Left lung (tissue), 4 donors: ENCODE measurements at regions not wholly inside any gene's neighbourhood (a gene's known extent, or its start where the extent isn't known, plus 50 kb on each side); places are given as distances from the start of the nearest gene placed in this dataset.

ENCODE experiments used
- ATAC-seq: fragments of 200-7000 bp; cut with Tn5 transposase; one replicate; pipeline ENCODE4 v1.9.1; 2020; ENCODE audit warnings: moderate library complexity
- DNase-seq, 4 donors: peaks; one replicate each; pipeline ENCODE4 v3.0.0-alpha.2; 2013 to 2020
- H3K27ac ChIP-seq, 2 donors: fragments of 200-600 bp; sonication (generic) in 1 of 2; one replicate each; pipeline versions ENCODE4 v1.5.0 to v1.8.0; 2020 to 2021
- H3K27me3 ChIP-seq, 2 donors: fragments of 200-600 bp; sonication (generic) in 1 of 2; one replicate each; pipeline versions ENCODE4 v1.5.0 to v1.8.0; 2020 to 2021
- H3K36me3 ChIP-seq, 2 donors: fragments of 200-600 bp; sonication (generic) in 1 of 2; one replicate each; pipeline versions ENCODE4 v1.5.0 to v1.8.0; 2020 to 2021
- H3K4me1 ChIP-seq, 2 donors: fragments of 200-600 bp; one replicate each; pipeline ENCODE4 v1.8.0; 2021
- H3K4me3 ChIP-seq, 2 donors: fragments of 200-600 bp; sonication (generic) in 1 of 2; one replicate each; pipeline versions ENCODE4 v1.5.0 to v1.8.0; 2020 to 2021; ENCODE audit warnings: mild to moderate bottlenecking in 1 of 2
- H3K9me3 ChIP-seq, 2 donors: fragments of 200-600 bp; sonication (generic) in 1 of 2; one replicate each; pipeline versions ENCODE4 v1.5.0 to v1.8.0; 2020 to 2021
- intact Hi-C, 2 donors: fragments of 100-400 bp; cut with DNase I; formaldehyde crosslinking; loops; one replicate each; pipeline versions ENCODE4 v1.11.2 to v1.14.2; 2022
- TF ChIP-seq, protein P1 (sequence below), 2 donors: fragments of 200-600 bp; sonication (generic) in 1 of 2; IDR thresholded peaks; one replicate each; pipeline versions ENCODE4 v1.5.0 to v1.8.0; 2021; ENCODE audit warnings: antibody characterized with exemption in 2 of 2
- donor health status: DM: no; HTN: yes; CAD: no.
- donor health status: DM: no; HTN: no; CAD: no.

DNA sequence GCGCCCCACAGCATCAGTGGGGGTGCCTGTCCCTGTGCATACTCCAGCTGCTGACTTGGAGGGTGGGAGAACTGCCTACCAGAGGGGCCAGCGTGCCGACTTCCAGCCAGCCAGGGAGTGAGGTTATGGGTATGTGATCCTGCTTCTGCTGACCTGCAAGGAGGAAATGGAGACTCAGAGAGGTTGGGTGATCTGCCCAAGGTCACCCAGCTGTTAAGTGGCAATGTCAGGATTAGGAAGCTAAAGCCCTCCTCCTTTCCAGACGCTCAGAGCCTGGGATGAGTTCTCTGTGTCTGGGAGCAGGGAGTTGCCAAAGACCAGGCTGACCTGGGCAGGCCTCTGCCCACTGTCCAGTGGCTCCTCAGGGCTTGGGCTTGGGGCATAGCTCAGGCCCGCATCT, 169.6 kb downstream of the GLI2 start:
- ATAC-seq: no peak
- TF ChIP-seq, protein P1, sequence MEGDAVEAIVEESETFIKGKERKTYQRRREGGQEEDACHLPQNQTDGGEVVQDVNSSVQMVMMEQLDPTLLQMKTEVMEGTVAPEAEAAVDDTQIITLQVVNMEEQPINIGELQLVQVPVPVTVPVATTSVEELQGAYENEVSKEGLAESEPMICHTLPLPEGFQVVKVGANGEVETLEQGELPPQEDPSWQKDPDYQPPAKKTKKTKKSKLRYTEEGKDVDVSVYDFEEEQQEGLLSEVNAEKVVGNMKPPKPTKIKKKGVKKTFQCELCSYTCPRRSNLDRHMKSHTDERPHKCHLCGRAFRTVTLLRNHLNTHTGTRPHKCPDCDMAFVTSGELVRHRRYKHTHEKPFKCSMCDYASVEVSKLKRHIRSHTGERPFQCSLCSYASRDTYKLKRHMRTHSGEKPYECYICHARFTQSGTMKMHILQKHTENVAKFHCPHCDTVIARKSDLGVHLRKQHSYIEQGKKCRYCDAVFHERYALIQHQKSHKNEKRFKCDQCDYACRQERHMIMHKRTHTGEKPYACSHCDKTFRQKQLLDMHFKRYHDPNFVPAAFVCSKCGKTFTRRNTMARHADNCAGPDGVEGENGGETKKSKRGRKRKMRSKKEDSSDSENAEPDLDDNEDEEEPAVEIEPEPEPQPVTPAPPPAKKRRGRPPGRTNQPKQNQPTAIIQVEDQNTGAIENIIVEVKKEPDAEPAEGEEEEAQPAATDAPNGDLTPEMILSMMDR (IDR thresholded peaks at IDR 0.05): no peak
- Histone ChIP-seq H3K27me3 (peaks cover 0 to 11% of the 10 kb centered on the region in 2 donors), H3K27ac (no peak overlapping the region), H3K36me3 (no peaks in the 10 kb centered on the region), H3K4me3 (no peak overlapping the region), H3K9me3 (no peaks in the 10 kb centered on the region), H3K4me1 (no peaks in the 10 kb centered on the region)
- DNase-seq: no peak
- intact Hi-C loops: no loop called here

DNA sequence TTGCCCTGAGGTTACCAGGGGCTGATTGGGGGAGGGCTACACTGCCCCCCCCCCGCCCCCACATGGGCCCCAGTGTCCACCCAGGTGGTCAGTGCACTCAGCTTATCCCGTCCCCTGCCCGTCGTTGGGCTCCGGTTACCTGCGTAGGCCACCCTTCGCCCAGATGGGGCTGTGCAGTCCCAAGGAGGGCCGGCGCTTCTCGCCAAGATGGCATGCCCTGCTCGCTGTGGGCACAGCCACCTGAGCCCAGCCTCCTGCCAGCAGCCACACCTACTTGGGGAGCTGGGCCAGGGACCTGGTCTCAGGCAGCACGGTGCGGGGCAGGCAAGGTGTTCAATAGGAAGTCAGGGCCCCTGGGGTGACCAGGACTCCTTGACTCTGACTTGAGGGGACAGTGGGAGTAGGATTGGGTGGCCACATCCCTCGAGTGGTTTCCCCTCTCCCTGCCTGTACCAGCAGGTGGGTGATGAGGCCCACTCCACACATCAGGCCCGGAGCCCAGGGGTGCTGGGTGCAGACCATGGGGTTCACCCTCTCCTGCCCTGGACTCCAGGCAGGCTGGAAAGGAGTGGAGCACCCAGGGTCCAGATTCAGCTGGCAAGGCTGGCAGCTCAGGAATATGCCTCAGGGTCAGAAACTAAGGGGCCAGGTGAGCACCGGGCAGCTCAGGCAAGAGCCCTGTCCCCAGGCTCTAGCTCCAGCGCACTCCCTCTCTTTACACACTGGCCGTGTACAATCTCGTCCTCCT, 170.3 kb downstream of the GLI2 start:
- Histone ChIP-seq H3K36me3 (no peaks in the 10 kb centered on the region), H3K9me3 (no peaks in the 10 kb centered on the region), H3K4me3 (no peak overlapping the region), H3K4me1 (peaks cover under 1 to 2% of the 10 kb centered on the region in 2 donors), H3K27ac (no peak overlapping the region), H3K27me3 (peaks cover 0 to 11% of the 10 kb centered on the region in 2 donors)
- ATAC-seq (no peak), DNase-seq (no peak)
- TF ChIP-seq, protein P1 (IDR thresholded peaks at IDR 0.05): no peak
- intact Hi-C loops: no loop called here

DNA sequence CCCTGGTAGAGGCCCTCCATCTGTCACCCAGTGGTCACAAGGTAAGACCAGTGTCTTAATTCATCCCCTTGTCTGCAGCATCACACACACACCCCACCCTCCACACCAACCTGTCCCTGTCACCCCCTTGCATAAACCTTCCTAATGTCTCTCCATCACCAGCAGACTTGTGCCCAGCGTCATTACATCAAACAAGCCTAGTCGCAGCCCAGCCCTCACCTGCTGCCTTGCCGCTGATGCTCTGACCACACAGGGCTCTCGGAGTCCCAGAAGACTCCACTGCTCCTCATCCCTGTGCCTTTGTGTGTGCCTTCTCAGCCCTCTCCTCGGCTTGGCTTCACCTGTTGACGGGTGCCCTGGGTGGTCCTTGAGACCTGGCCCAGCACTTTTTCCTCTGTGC, 171.2 kb downstream of the GLI2 start:
- no peak overlapping the region for H3K4me3 ChIP-seq
- intact Hi-C loops: no loop called here
- DNase-seq (no peak), ATAC-seq (no peak)
- H3K36me3 ChIP-seq: no peaks in the 10 kb centered on the region
- TF ChIP-seq, protein P1 (IDR thresholded peaks at IDR 0.05): no peak
- peaks cover 5 to 8% of the 10 kb centered on the region in 2 donors for H3K4me1 ChIP-seq
- no peak overlapping the region for H3K27ac ChIP-seq
- H3K9me3 ChIP-seq: no peaks in the 10 kb centered on the region
- peaks cover 0 to 11% of the 10 kb centered on the region in 2 donors for H3K27me3 ChIP-seq

DNA sequence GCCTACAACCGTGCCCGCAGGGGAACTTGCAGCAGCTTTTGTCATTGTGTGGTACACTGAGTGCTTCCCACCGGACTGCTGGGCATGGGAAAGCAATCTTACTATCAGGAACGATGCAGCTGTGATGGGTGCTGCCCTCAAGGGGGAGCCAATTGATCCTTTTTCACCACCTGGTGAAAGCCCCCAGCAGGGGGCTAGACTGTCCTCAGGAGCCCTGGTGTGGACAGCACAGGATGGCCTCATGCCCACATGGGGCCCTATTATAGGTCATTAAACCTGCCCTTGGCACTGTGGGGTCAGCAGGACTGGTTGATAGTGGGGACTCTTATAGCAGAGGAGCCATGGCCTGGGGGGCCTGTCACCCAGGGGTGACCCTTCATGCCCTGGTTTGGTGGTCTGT, 172.2 kb downstream of the GLI2 start:
- Histone ChIP-seq H3K27me3 (peaks cover 0 to 11% of the 10 kb centered on the region in 2 donors), H3K36me3 (no peaks in the 10 kb centered on the region), H3K9me3 (no peaks in the 10 kb centered on the region), H3K4me3 (no peak overlapping the region), H3K27ac (no peak overlapping the region), H3K4me1 (peaks cover 5 to 16% of the 10 kb centered on the region in 2 donors)
- no peak for ATAC-seq
- intact Hi-C loops: no loop called here
- no peak for DNase-seq
- TF ChIP-seq, protein P1 (IDR thresholded peaks at IDR 0.05): no peak

DNA sequence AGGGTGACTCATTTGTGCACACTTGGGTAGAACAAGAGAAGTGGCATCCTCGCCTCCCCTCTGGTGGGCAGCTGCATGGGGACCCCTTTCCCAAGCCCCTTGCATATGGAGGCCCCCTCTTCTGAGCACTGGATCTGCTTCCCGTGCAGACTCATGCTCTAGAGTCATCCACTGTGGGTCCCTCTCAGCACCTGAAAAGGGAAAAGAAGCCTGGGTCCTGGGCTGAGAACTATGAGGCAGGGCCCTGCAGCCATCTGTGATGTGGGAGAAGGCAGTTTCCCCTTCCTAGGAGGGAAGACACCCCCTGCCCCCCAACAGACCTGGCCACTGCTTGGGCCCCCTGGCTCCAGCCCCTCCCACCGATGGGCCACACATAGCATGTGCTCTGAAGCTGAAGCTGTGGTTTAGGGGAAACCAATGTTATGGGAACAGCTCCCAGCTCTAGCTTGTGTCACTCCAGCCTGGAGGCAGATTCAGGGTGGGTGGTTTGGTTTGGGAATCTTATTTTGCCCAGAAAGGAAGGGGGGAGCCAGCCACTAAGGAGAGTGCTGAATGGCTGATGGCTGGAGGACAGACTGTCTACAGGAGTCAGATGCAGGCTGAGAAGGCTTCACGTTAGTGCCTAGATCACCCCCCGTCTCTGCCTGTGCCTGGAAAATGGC, 172.8 kb downstream of the GLI2 start:
- no peak overlapping the region for H3K4me3 ChIP-seq
- H3K4me1 ChIP-seq: peaks cover 7 to 18% of the 10 kb centered on the region in 2 donors
- H3K36me3 ChIP-seq: no peaks in the 10 kb centered on the region
- no peak for DNase-seq
- H3K27me3 ChIP-seq: peaks cover 0 to 8% of the 10 kb centered on the region in 2 donors
- H3K27ac ChIP-seq: no peak overlapping the region
- no peak for ATAC-seq
- intact Hi-C loops: no loop called here
- TF ChIP-seq, protein P1 (IDR thresholded peaks at IDR 0.05): no peak
- no peaks in the 10 kb centered on the region for H3K9me3 ChIP-seq
